GM12878 (cell line): ENCODE measurements at regions not wholly inside any gene's neighbourhood (a gene's known extent, or its start where the extent isn't known, plus 50 kb on each side); places are given as distances from the start of the nearest gene placed in this dataset.
A peak's percentile ranks its signal among the peaks of the same experiment; 100 is the strongest.

Experiments used
- ATAC-seq: fragments of 200-7000 bp; cut with Tn5 transposase; 3 replicates; pipeline ENCODE4 v1.9.1; 2020; ENCODE audit warnings: mild to moderate bottlenecking, moderate library complexity
- BruUV-seq: library from RNA; stranded (reverse); fragments of 400-500 nt; replicated peaks from 2 replicates; lab custom pipeline; 2021; lab: Mats Ljungman, UMichigan
- CTCF ChIA-PET: fragments of 300-600 bp; sonication (Branson Sonifier 250); formaldehyde crosslinking; extraction: SDS; loops from one replicate; lab custom pipeline; 2021; ENCODE audit warnings: inconsistent platforms; lab: Yijun Ruan, JAX
- POLR2A ChIA-PET: fragments of 350-600 bp; formaldehyde crosslinking; extraction: SDS; loops from one replicate; lab custom pipeline; 2021; ENCODE audit warnings: inconsistent platforms; lab: Charles Lee
- RAD21 ChIA-PET: fragments of 300-600 bp; sonication (Branson Sonifier 250); formaldehyde crosslinking; loops from one replicate; lab custom pipeline; 2023; ENCODE audit warnings: antibody characterized with exemption; ENCODE audit not compliant: unreplicated experiment; lab: Charles Lee
- SMC1A ChIA-PET: fragments of 300-600 bp; sonication (Branson Sonifier 250); formaldehyde crosslinking; loops from one replicate; lab custom pipeline; 2023; ENCODE audit not compliant: unreplicated experiment, uncharacterized antibody; lab: Charles Lee
- DNase-seq: peaks from one replicate; pipeline ENCODE4 v3.0.0-alpha.2; 2011; ENCODE audit warnings: low read depth, low spot score
- FAIRE-seq: peaks from 3 replicates; lab custom pipeline; 2011; peaks lifted over from hg19 to GRCh38; lab: Jason Lieb, UNC
- H2AFZ ChIP-seq: 2 replicates; pipeline ENCODE4 v1.6.0; 2011; ENCODE audit warnings: low read depth, low read length, control low read depth; ENCODE audit not compliant: control insufficient read depth
- H3K27ac ChIP-seq: 2 replicates; pipeline ENCODE4 v1.5.1; 2011; ENCODE audit warnings: control low read depth; ENCODE audit not compliant: control insufficient read depth, insufficient read depth
- H3K27me3 ChIP-seq, 2 experiments: replicated peaks in 1 of 2; 2 replicates each; pipeline versions ENCODE4 v1.6.0 to v1.6.1; 2011; ENCODE audit warnings: low read length in 1 of 2; ENCODE audit not compliant: control insufficient read depth in 2 of 2, insufficient read depth in 2 of 2
- H3K36me3 ChIP-seq, 2 experiments: 2 replicates each; pipeline ENCODE4 v1.5.1; 2011; ENCODE audit warnings: low read length in 1 of 2; ENCODE audit not compliant: control insufficient read depth in 2 of 2, insufficient read depth in 2 of 2
- H3K4me1 ChIP-seq: 2 replicates; pipeline ENCODE4 v1.6.1; 2011; ENCODE audit warnings: mild to moderate bottlenecking, low read length, moderate library complexity, mixed read lengths; ENCODE audit not compliant: control insufficient read depth, insufficient read depth
- H3K4me2 ChIP-seq: 2 replicates; pipeline ENCODE4 v1.6.0; 2011; ENCODE audit warnings: control low read depth; ENCODE audit not compliant: control insufficient read depth, insufficient read depth
- H3K4me3 ChIP-seq: fragments of 200-600 bp; sonication (generic); 2 replicates; pipeline ENCODE4 v1.5.1; 2016
- H3K79me2 ChIP-seq: 2 replicates; pipeline ENCODE4 v1.6.0; 2011; ENCODE audit warnings: low read length; ENCODE audit not compliant: control insufficient read depth, insufficient read depth
- H3K9ac ChIP-seq: 2 replicates; pipeline ENCODE4 v1.8.0; 2011; ENCODE audit warnings: low read length, control low read depth, mixed read lengths; ENCODE audit not compliant: control insufficient read depth, insufficient read depth
- H3K9me3 ChIP-seq: replicated peaks from 3 replicates; pipeline ENCODE4 v1.5.1; 2011; ENCODE audit warnings: mild to moderate bottlenecking, low read length; ENCODE audit not compliant: control insufficient read depth, insufficient read depth
- H4K20me1 ChIP-seq: 2 replicates; pipeline ENCODE4 v1.6.0; 2011; ENCODE audit not compliant: control insufficient read depth, insufficient read depth
- ATF7 ChIP-seq: fragments of 450-650 bp; IDR thresholded peaks from 2 replicates; pipeline ENCODE4 v1.6.1; 2016; ENCODE audit warnings: low read depth, mild to moderate bottlenecking
- BCL11A ChIP-seq: IDR thresholded peaks from 2 replicates; pipeline ENCODE4 v1.6.1; 2011; ENCODE audit warnings: low read depth, low read length
- BMI1 ChIP-seq: fragments of 450-650 bp; IDR thresholded peaks from 2 replicates; pipeline ENCODE4 v1.6.1; 2016; ENCODE audit warnings: mild to moderate bottlenecking, moderate library complexity, borderline replicate concordance
- MTA3 ChIP-seq: IDR thresholded peaks from 2 replicates; pipeline ENCODE4 v1.6.1; 2012; ENCODE audit warnings: low read length, inconsistent platforms, borderline replicate concordance
- NFIC ChIP-seq: IDR thresholded peaks from 2 replicates; pipeline ENCODE4 v1.6.1; 2012; ENCODE audit warnings: low read depth, mild to moderate bottlenecking, inconsistent platforms, low read length, moderate library complexity
- RELB ChIP-seq: fragments of 450-650 bp; IDR thresholded peaks from 2 replicates; pipeline ENCODE4 v1.6.1; 2017; ENCODE audit warnings: low read depth, mild to moderate bottlenecking, moderate library complexity
- SIN3A ChIP-seq: IDR thresholded peaks from 2 replicates; pipeline ENCODE4 v1.6.1; 2012; ENCODE audit warnings: low read depth, low read length, improper control_type of control experiment
- SP1 ChIP-seq: IDR thresholded peaks from one replicate; pipeline ENCODE4 v1.6.1; 2011; ENCODE audit warnings: low read depth, low read length
- STAT3 ChIP-seq: IDR thresholded peaks from 2 replicates; pipeline ENCODE4 v1.6.1; 2011; ENCODE audit warnings: low read depth, low read length, improper control_type of control experiment
- WGBS: methylation state at CpG from one replicate; pipeline ENCODE4 v1.1.6; 2016; ENCODE audit warnings: low lambda C conversion rate; ENCODE audit not compliant: insufficient replicate concordance, insufficient coverage; ENCODE audit errors: missing lambda C conversion rate; 5-methylcytosine and 5-hydroxymethylcytosine counted together
- in situ Hi-C: fragments of 300-500 bp; cut with MboI; formaldehyde crosslinking; loops from 9 replicates; pipeline ENCODE4 v1.14.3; 2018; ENCODE audit warnings: mixed read lengths
- intact Hi-C: fragments of 100-400 bp; cut with micrococcal nuclease; formaldehyde crosslinking; loops from one replicate; pipeline ENCODE4 v1.14.2; 2022; ENCODE audit not compliant: unreplicated experiment
- TF ChIP-seq, protein P1 (sequence below): IDR thresholded peaks from 2 replicates; pipeline ENCODE4 v1.6.1; 2012; ENCODE audit warnings: improper control_type of control experiment, low read depth, low read length; ENCODE audit not compliant: insufficient replicate concordance

DNA sequence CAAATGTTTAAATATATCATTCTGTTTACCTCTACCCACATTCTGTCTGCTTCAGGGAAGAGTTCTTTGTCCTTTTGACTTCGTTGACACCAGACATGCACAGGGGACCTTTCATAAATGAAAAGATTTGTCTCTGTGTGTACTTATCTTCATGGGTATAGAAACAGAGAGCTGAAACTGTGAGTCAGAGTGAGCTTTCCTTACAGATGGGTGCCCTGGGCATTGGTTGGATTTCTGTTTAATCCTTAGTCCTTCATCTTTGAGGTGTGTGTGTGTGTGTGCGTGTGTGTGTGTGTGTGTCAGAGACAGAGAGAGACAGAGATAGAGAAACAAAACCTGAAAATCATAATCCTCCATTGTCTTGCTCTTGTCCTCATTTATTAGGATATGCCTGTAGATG, 517.4 kb downstream of the TUSC7 start (continued):
- TF ChIP-seq RELB (no peak), MTA3 (no peak)

- no peaks in the 10 kb centered on the region for H4K20me1 ChIP-seq
- H3K36me3 ChIP-seq = no peaks in the 10 kb centered on the region
- POLR2A ChIA-PET = no interaction called here
- RAD21 ChIA-PET = interaction anchor here (1.5 kb wide), 1 partner anchor 297 kb away, joined by 4 read pairs; no protein-coding TSS in a partner anchor
- no peak overlapping the region for H3K4me3 ChIP-seq
- no peak overlapping the region for H3K4me2 ChIP-seq
- no peak for TF ChIP-seq SIN3A
- CTCF ChIA-PET = interaction anchor here (1.3 kb wide), 1 partner anchor 50 kb away, joined by 3 read pairs; no protein-coding TSS in a partner anchor
- H3K9me3 ChIP-seq = no peaks in the 10 kb centered on the region
- SMC1A ChIA-PET = interaction anchor here (0.9 kb wide), 1 partner anchor 296 kb away, joined by 3 read pairs; no protein-coding TSS in a partner anchor
- no peak overlapping the region for H3K9ac ChIP-seq
- no TSS peak for BruUV-seq
- WGBS = 0% methylated on average over 1 of the region's 1 CpG
- H3K27ac ChIP-seq = no peak overlapping the region
- DNase-seq (no peak), FAIRE-seq (no peak), ATAC-seq (no peak)
- H3K27me3 ChIP-seq = no peaks in the 10 kb centered on the region; a peak in 1 of 4 replicates
- no peaks in the 10 kb centered on the region for H3K79me2 ChIP-seq
- no peaks in the 10 kb centered on the region for H3K4me1 ChIP-seq
- in situ Hi-C loops = no loop called here
- H2AFZ ChIP-seq = no peak overlapping the region
- intact Hi-C loops = no loop called here
These were observed 518.9 kb downstream of the TUSC7 start for GRCh38 chr3:117228466-117228865.

GRCh38 chr3:117230924-117231323, 521.3 kb downstream of the TUSC7 start:
- no peak overlapping the region for H3K4me2 ChIP-seq
- in situ Hi-C loops = no loop called here
- H3K9ac ChIP-seq = no peak overlapping the region
- RAD21 ChIA-PET = no interaction called here
- WGBS = 75% methylated on average over 2 of the region's 2 CpGs
- H3K79me2 ChIP-seq = no peaks in the 10 kb centered on the region
- FAIRE-seq (no peak), ATAC-seq (no peak), DNase-seq (no peak)
- H3K4me3 ChIP-seq = no peak overlapping the region
- H3K27me3 ChIP-seq = no peaks in the 10 kb centered on the region; a peak in 1 of 4 replicates
- POLR2A ChIA-PET = no interaction called here
- no peaks in the 10 kb centered on the region for H3K4me1 ChIP-seq
- intact Hi-C loops = no loop called here
- H3K9me3 ChIP-seq = no peaks in the 10 kb centered on the region
- H3K27ac ChIP-seq = no peak overlapping the region
- no peak overlapping the region for H2AFZ ChIP-seq
- CTCF ChIA-PET = no interaction called here
- no peaks in the 10 kb centered on the region for H3K36me3 ChIP-seq
- H4K20me1 ChIP-seq = no peaks in the 10 kb centered on the region
- SMC1A ChIA-PET = interaction anchor here (0.6 kb wide), 1 partner anchor 209 kb away, joined by 3 read pairs; no protein-coding TSS in a partner anchor
- no TSS peak for BruUV-seq
- TF ChIP-seq STAT3 (no peak), BMI1 (no peak), BCL11A (no peak), ATF7 (0 out of 2 replicates have a peak, but pooled peaks have one; percentile 18), NFIC (no peak), SP1 (no peak)
- TF ChIP-seq, protein P1, sequence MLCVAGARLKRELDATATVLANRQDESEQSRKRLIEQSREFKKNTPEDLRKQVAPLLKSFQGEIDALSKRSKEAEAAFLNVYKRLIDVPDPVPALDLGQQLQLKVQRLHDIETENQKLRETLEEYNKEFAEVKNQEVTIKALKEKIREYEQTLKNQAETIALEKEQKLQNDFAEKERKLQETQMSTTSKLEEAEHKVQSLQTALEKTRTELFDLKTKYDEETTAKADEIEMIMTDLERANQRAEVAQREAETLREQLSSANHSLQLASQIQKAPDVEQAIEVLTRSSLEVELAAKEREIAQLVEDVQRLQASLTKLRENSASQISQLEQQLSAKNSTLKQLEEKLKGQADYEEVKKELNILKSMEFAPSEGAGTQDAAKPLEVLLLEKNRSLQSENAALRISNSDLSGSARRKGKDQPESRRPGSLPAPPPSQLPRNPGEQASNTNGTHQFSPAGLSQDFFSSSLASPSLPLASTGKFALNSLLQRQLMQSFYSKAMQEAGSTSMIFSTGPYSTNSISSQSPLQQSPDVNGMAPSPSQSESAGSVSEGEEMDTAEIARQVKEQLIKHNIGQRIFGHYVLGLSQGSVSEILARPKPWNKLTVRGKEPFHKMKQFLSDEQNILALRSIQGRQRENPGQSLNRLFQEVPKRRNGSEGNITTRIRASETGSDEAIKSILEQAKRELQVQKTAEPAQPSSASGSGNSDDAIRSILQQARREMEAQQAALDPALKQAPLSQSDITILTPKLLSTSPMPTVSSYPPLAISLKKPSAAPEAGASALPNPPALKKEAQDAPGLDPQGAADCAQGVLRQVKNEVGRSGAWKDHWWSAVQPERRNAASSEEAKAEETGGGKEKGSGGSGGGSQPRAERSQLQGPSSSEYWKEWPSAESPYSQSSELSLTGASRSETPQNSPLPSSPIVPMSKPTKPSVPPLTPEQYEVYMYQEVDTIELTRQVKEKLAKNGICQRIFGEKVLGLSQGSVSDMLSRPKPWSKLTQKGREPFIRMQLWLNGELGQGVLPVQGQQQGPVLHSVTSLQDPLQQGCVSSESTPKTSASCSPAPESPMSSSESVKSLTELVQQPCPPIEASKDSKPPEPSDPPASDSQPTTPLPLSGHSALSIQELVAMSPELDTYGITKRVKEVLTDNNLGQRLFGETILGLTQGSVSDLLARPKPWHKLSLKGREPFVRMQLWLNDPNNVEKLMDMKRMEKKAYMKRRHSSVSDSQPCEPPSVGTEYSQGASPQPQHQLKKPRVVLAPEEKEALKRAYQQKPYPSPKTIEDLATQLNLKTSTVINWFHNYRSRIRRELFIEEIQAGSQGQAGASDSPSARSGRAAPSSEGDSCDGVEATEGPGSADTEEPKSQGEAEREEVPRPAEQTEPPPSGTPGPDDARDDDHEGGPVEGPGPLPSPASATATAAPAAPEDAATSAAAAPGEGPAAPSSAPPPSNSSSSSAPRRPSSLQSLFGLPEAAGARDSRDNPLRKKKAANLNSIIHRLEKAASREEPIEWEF = no peak
